Trophoblast cell (in vitro differentiated cells and primary cell): ENCODE measurements at regions not wholly inside any gene's neighbourhood (a gene's known extent, or its start where the extent isn't known, plus 50 kb on each side); places are given as distances from the start of the nearest gene placed in this dataset.

ENCODE experiments used
- DNase-seq, 2 donors: peaks; one replicate each; pipeline ENCODE4 v3.0.0-alpha.2; 2016
- H2AFZ ChIP-seq: 2 replicates; pipeline ENCODE4 v1.6.1; 2013; ENCODE audit warnings: low read length, moderate library complexity, mild to moderate bottlenecking; ENCODE audit not compliant: insufficient read depth, poor library complexity
- H2AK5ac ChIP-seq: 2 replicates; pipeline ENCODE4 v1.6.1; 2013; ENCODE audit warnings: mild to moderate bottlenecking, low read length
- H2BK120ac ChIP-seq: 2 replicates; pipeline ENCODE4 v1.6.1; 2013; ENCODE audit warnings: low read length, mild to moderate bottlenecking, moderate library complexity; ENCODE audit not compliant: insufficient read depth, poor library complexity
- H2BK12ac ChIP-seq: 2 replicates; pipeline ENCODE4 v1.6.1; 2013; ENCODE audit warnings: mild to moderate bottlenecking, low read length, moderate library complexity
- H2BK5ac ChIP-seq: 2 replicates; pipeline ENCODE4 v1.6.1; 2013; ENCODE audit warnings: low read length, low read depth, moderate library complexity, mild to moderate bottlenecking; ENCODE audit not compliant: poor library complexity
- H3K14ac ChIP-seq: 2 replicates; pipeline ENCODE4 v1.6.1; 2013; ENCODE audit warnings: mild to moderate bottlenecking, low read length
- H3K18ac ChIP-seq: 2 replicates; pipeline ENCODE4 v1.6.1; 2013; ENCODE audit warnings: mild to moderate bottlenecking, low read length
- H3K23ac ChIP-seq: 2 replicates; pipeline ENCODE4 v1.6.1; 2013; ENCODE audit warnings: low read length
- H3K27ac ChIP-seq: 2 replicates; pipeline ENCODE4 v1.5.1; 2013; ENCODE audit warnings: low read depth, mild to moderate bottlenecking, inconsistent platforms, low read length, moderate library complexity
- H3K27me3 ChIP-seq: 2 replicates; pipeline ENCODE4 v1.6.1; 2013; ENCODE audit warnings: inconsistent platforms, mild to moderate bottlenecking, low read length, moderate library complexity; ENCODE audit not compliant: insufficient read depth
- H3K36me3 ChIP-seq, 2 experiments: 1 replicate in 1 of 2; 2 replicates in 1 of 2; pipeline ENCODE4 v1.6.1; 2013; ENCODE audit warnings: low read length in 2 of 2, mild to moderate bottlenecking in 2 of 2, moderate library complexity in 1 of 2; ENCODE audit not compliant: insufficient read depth in 2 of 2, control insufficient read depth in 1 of 2
- H3K4ac ChIP-seq: 2 replicates; pipeline ENCODE4 v1.6.1; 2013; ENCODE audit warnings: low read depth, mild to moderate bottlenecking, low read length, moderate library complexity
- H3K4me1 ChIP-seq, 2 experiments: 1 replicate in 1 of 2; 2 replicates in 1 of 2; pipeline ENCODE4 v1.6.1; 2013; ENCODE audit warnings: low read length in 2 of 2, mild to moderate bottlenecking in 2 of 2, moderate library complexity in 1 of 2; ENCODE audit not compliant: insufficient read depth in 2 of 2, control insufficient read depth in 1 of 2
- H3K4me2 ChIP-seq: 2 replicates; pipeline ENCODE4 v1.6.1; 2013; ENCODE audit warnings: inconsistent platforms, mild to moderate bottlenecking, low read length, moderate library complexity
- H3K4me3 ChIP-seq: 2 replicates; pipeline ENCODE4 v1.5.1; 2013; ENCODE audit warnings: mild to moderate bottlenecking, low read depth, low read length, inconsistent platforms
- H3K79me1 ChIP-seq: one replicate; pipeline ENCODE4 v1.6.1; 2013; ENCODE audit warnings: low read length
- H3K79me2 ChIP-seq: 2 replicates; pipeline ENCODE4 v1.6.1; 2013; ENCODE audit warnings: low read length, mild to moderate bottlenecking; ENCODE audit not compliant: control insufficient read depth, insufficient read depth, poor library complexity
- H3K9ac ChIP-seq: 2 replicates; pipeline ENCODE4 v1.6.1; 2013; ENCODE audit warnings: mild to moderate bottlenecking, low read length
- H3K9me3 ChIP-seq: 2 replicates; pipeline ENCODE4 v1.6.1; 2013; ENCODE audit warnings: low read depth, mild to moderate bottlenecking, control low read depth, inconsistent platforms, low read length; ENCODE audit not compliant: insufficient read depth
- H4K12ac ChIP-seq: 2 replicates; pipeline ENCODE4 v1.6.1; 2013; ENCODE audit warnings: low read depth, mild to moderate bottlenecking, low read length, moderate library complexity
- H4K8ac ChIP-seq: 2 replicates; pipeline ENCODE4 v1.6.1; 2013; ENCODE audit warnings: low read depth, mild to moderate bottlenecking, low read length, moderate library complexity
- H4K91ac ChIP-seq: one replicate; pipeline ENCODE4 v1.6.1; 2013; ENCODE audit warnings: low read depth, mild to moderate bottlenecking, low read length, moderate library complexity
- WGBS: extraction: QIAGEN DNeasy Blood & Tissue Kit; methylation state at CpG from one replicate; pipeline ENCODE4 v1.1.7; 2013; ENCODE audit warnings: missing lambda C conversion rate; ENCODE audit not compliant: insufficient read length, insufficient coverage; ENCODE audit errors: extremely low coverage; 5-methylcytosine and 5-hydroxymethylcytosine counted together

DNA sequence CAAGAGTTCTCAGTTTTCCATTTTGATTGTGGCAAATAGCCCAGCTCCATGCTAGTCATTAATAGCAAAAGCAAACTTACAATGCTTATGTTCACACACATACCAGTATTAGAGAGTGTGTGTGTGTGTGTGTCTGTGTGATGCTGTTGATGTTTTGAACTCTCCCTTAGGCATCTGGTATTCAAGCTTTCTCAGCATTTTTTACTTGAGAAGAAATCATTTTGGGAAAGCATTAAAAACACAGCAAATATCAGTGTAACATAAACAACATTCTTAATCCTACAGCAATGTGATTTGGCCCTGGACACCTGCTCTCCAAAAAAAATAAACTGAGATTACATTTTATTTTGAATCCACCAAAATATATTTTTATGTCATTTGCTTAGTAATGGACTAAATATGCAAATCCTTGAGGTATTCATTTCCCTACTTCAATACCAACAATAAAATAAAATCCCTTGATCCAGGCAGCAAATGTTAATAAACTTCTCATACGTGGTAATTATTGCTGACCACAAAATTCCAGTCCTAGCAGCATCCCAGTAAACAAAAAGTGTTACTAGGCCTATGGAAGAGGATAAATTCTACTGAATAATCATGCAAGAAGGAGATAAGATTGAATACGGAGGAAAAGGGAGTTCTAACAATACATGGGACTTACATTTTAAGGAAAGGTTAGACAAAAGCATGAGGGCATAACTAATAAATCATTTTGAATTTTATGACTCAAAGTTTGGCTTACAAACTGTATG is 249.5 kb upstream of the CLEC14A start:
- no peak overlapping the region for H3K9ac ChIP-seq
- H3K79me2 ChIP-seq, result no peaks in the 10 kb centered on the region
- no peak overlapping the region for H2AK5ac ChIP-seq
- no peak overlapping the region for H2BK5ac ChIP-seq
- no peak overlapping the region for H4K91ac ChIP-seq
- H2BK12ac ChIP-seq, result no peak overlapping the region
- DNase-seq, result no peak
- H3K4me1 ChIP-seq, result no peaks in the 10 kb centered on the region
- WGBS, result no CpG with 5 or more reads among the region's 2 CpGs
- no peak overlapping the region for H3K23ac ChIP-seq
- H4K8ac ChIP-seq, result no peak overlapping the region
- no peaks in the 10 kb centered on the region for H3K27me3 ChIP-seq
- H3K4me3 ChIP-seq, result no peak overlapping the region
- H3K9me3 ChIP-seq, result no peaks in the 10 kb centered on the region
- no peak overlapping the region for H3K18ac ChIP-seq
- no peak overlapping the region for H4K12ac ChIP-seq
- H3K4ac ChIP-seq, result no peak overlapping the region
- H3K4me2 ChIP-seq, result no peak overlapping the region
- H3K27ac ChIP-seq, result no peak overlapping the region
- H2AFZ ChIP-seq, result no peak overlapping the region
- H3K79me1 ChIP-seq, result no peaks in the 10 kb centered on the region
- no peak overlapping the region for H2BK120ac ChIP-seq
- H3K14ac ChIP-seq, result no peak overlapping the region
- no peaks in the 10 kb centered on the region for H3K36me3 ChIP-seq

DNA sequence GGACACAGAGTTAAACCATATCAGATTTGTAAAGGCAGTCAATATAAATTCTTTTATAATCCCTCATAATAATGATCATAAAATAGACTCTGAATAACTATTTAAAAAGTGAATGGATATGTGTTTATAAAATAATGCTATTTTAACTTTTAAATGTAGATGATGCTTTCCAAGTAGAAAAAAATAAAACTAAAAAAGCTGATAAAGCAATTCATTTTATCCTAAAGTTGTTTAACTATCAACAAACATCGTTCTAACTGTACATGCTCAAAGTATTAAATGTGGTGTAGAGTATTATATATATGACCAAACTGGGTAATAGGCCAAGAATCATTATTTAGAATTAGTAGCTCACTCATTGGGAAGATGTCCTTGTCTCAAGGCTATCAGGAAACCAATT is 248.3 kb upstream of the CLEC14A start:
- no CpG with 5 or more reads among the region's 1 CpG for WGBS
- Histone ChIP-seq H3K4me2 (no peak overlapping the region), H3K4ac (no peak overlapping the region), H3K4me1 (no peaks in the 10 kb centered on the region), H2BK12ac (no peak overlapping the region), H2BK120ac (no peak overlapping the region), H3K9me3 (no peaks in the 10 kb centered on the region), H3K36me3 (no peaks in the 10 kb centered on the region), H3K23ac (no peak overlapping the region), H2AFZ (no peak overlapping the region), H3K9ac (no peak overlapping the region), H3K79me1 (no peaks in the 10 kb centered on the region), H2BK5ac (no peak overlapping the region), H3K27me3 (no peaks in the 10 kb centered on the region), H4K12ac (no peak overlapping the region), H4K91ac (no peak overlapping the region), H4K8ac (no peak overlapping the region), H2AK5ac (no peak overlapping the region), H3K18ac (no peak overlapping the region), H3K14ac (no peak overlapping the region), H3K4me3 (no peak overlapping the region), H3K79me2 (no peaks in the 10 kb centered on the region), H3K27ac (no peak overlapping the region)
- no peak for DNase-seq

DNA sequence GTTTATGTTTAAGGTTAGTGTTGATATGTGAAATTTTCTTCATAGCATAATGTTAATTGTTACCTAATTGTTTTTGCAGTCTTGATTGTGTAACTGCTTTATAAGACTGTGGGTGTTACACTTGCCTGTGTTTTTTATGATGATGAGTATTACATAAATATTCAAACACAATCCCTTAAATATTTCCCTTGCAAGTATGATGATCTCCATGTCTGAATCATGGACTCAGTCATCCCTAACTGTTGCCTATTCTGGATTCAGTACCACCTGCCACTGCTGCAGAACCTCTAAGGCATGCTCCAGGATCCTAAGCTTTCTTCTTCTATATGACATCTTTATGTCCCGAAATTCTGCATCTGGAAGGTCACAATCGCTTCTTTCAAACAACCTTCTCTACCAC is 246.3 kb upstream of the CLEC14A start:
- H3K79me2 ChIP-seq, result no peaks in the 10 kb centered on the region
- H3K4me2 ChIP-seq, result no peak overlapping the region
- H3K36me3 ChIP-seq, result no peaks in the 10 kb centered on the region
- no peak overlapping the region for H3K27ac ChIP-seq
- no peaks in the 10 kb centered on the region for H3K9me3 ChIP-seq
- no peak overlapping the region for H2BK5ac ChIP-seq
- H3K4me1 ChIP-seq, result no peaks in the 10 kb centered on the region
- H3K23ac ChIP-seq, result no peak overlapping the region
- no CpG with 5 or more reads among the region's 2 CpGs for WGBS
- no peak for DNase-seq
- H3K79me1 ChIP-seq, result no peaks in the 10 kb centered on the region
- no peak overlapping the region for H3K18ac ChIP-seq
- no peak overlapping the region for H2AFZ ChIP-seq
- no peak overlapping the region for H4K12ac ChIP-seq
- no peak overlapping the region for H3K4me3 ChIP-seq
- no peak overlapping the region for H3K9ac ChIP-seq
- no peak overlapping the region for H3K4ac ChIP-seq
- no peak overlapping the region for H2AK5ac ChIP-seq
- no peaks in the 10 kb centered on the region for H3K27me3 ChIP-seq
- no peak overlapping the region for H2BK12ac ChIP-seq
- no peak overlapping the region for H2BK120ac ChIP-seq
- H4K91ac ChIP-seq, result no peak overlapping the region
- no peak overlapping the region for H3K14ac ChIP-seq
- H4K8ac ChIP-seq, result no peak overlapping the region

DNA sequence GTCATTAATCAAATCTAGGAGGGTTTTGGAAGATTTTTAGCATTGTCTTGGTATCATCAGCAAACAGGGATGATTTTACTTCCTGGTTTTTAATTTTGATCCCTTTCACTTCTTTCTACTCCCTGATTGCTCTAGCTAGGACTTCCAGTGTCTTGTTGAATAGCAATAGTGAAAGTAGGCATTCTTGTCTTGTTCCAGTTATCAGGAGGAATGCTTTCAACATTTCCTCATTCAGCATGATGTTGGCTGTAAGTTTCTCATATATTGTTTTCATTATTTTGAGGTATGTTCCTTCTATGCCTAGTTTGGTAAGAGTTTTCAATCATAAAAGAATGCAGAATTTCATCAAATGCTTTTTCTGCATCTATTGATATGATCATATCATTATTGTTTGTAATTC is 244.2 kb upstream of the CLEC14A start:
- Histone ChIP-seq H4K91ac (no peak overlapping the region), H3K4me1 (no peaks in the 10 kb centered on the region), H3K36me3 (no peaks in the 10 kb centered on the region), H3K4ac (no peak overlapping the region), H2AFZ (no peak overlapping the region), H4K12ac (no peak overlapping the region), H3K23ac (no peak overlapping the region), H2BK12ac (no peak overlapping the region), H3K14ac (no peak overlapping the region), H3K4me3 (no peak overlapping the region), H3K27me3 (no peaks in the 10 kb centered on the region), H3K9ac (no peak overlapping the region), H3K79me1 (no peaks in the 10 kb centered on the region), H3K4me2 (no peak overlapping the region), H2AK5ac (no peak overlapping the region), H4K8ac (no peak overlapping the region), H3K27ac (no peak overlapping the region), H2BK5ac (no peak overlapping the region), H3K9me3 (no peaks in the 10 kb centered on the region), H3K18ac (no peak overlapping the region), H2BK120ac (no peak overlapping the region), H3K79me2 (no peaks in the 10 kb centered on the region)
- DNase-seq, result no peak
